ENCODE measurements at regions not wholly inside any gene's neighbourhood (a gene's known extent, or its start where the extent isn't known, plus 50 kb on each side); places are given as distances from the start of the nearest gene placed in this dataset.

GRCh38 chr4:11976726-11977263, 548.1 kb upstream of the HS3ST1 start:
- H3K4me3 Mint-ChIP-seq = no peak overlapping the region
- no CpG with 5 or more reads among the region's 3 CpGs for WGBS (ENCODE audit: insufficient coverage)
- Histone ChIP-seq H3K4me1 (ENCODE audit: control insufficient read depth in 2 of 2, insufficient read depth in 2 of 2, low read length in 2 of 2) (no peaks in the 10 kb centered on the region), H3K4me2 (replicated peaks; ENCODE audit: low read depth, low read length, poor library complexity, severe bottlenecking) (no peak overlapping the region), H3K36me3 (replicated peaks in 1 of 2; ENCODE audit: control extremely low read depth in 1 of 2, control insufficient read depth in 1 of 2, extremely low read depth in 1 of 2, insufficient read depth in 2 of 2, low read length in 1 of 2) (no peaks in the 10 kb centered on the region), H2AFZ (ENCODE audit: insufficient read depth, low read depth, low read length, poor library complexity, severe bottlenecking) (no peak overlapping the region), H3K4me3 (ENCODE audit: control extremely low read depth in 1 of 5, extremely low read depth in 1 of 5, insufficient read depth in 1 of 5, low read depth in 2 of 5, low read length in 4 of 5) (no peak overlapping the region), H3K9ac (ENCODE audit: low read length) (no peak overlapping the region), H4K20me1 (ENCODE audit: control insufficient read depth, insufficient read depth, low read length, poor library complexity, severe bottlenecking) (no peaks in the 10 kb centered on the region), H3K79me2 (ENCODE audit: control insufficient read depth, insufficient read depth, low read length) (no peaks in the 10 kb centered on the region), H3K27me3 (replicated peaks in 1 of 4; ENCODE audit: control extremely low read depth in 1 of 4, control insufficient read depth in 3 of 4, insufficient read depth in 4 of 4, low read length in 3 of 4) (no peaks in the 10 kb centered on the region), H3K9me3 (ENCODE audit: control extremely low read depth in 1 of 3, control insufficient read depth in 2 of 3, insufficient read depth in 1 of 3, low read length in 2 of 3) (no peaks in the 10 kb centered on the region), H3K27ac (ENCODE audit: low read length in 2 of 2) (no peak overlapping the region)
- ChIA-PET CTCF (no interaction called here), POLR2A (no interaction called here)
- H3K27ac Mint-ChIP-seq = no peak overlapping the region
- H3K4me1 Mint-ChIP-seq = no peaks in the 10 kb centered on the region
- TF ChIP-seq EZH2 (IDR thresholded peaks at IDR 0.05; ENCODE audit: borderline replicate concordance, insufficient read depth, low read depth, low read length, poor library complexity, severe bottlenecking) (no peak), CTCF (IDR thresholded peaks at IDR 0.05) (no peak)
- no peak for ATAC-seq (ENCODE audit: low read depth)
- intact Hi-C loops (cut with micrococcal nuclease) = no loop called here
- no peaks in the 10 kb centered on the region for H3K27me3 Mint-ChIP-seq
- DNase-seq = no peak
- H3K9me3 Mint-ChIP-seq (ENCODE audit: insufficient read depth) = no peaks in the 10 kb centered on the region

- no peak overlapping the region for H3K4me2 ChIP-seq (replicated peaks; ENCODE audit: low read depth, low read length, poor library complexity, severe bottlenecking)
- no peak overlapping the region for H3K9ac ChIP-seq (ENCODE audit: low read length)
- no peaks in the 10 kb centered on the region for H3K4me1 ChIP-seq (ENCODE audit: control insufficient read depth in 2 of 2, insufficient read depth in 2 of 2, low read length in 2 of 2)
- Mint-ChIP-seq H3K9me3 (ENCODE audit: insufficient read depth) (no peaks in the 10 kb centered on the region), H3K4me3 (no peak overlapping the region), H3K27ac (no peak overlapping the region), H3K4me1 (no peaks in the 10 kb centered on the region), H3K27me3 (no peaks in the 10 kb centered on the region)
- CTCF ChIA-PET = no interaction called here
- no CpG with 5 or more reads among the region's 2 CpGs for WGBS (ENCODE audit: insufficient coverage)
- H3K9me3 ChIP-seq (ENCODE audit: control extremely low read depth in 1 of 3, control insufficient read depth in 2 of 3, insufficient read depth in 1 of 3, low read length in 2 of 3) = no peaks in the 10 kb centered on the region
- H3K79me2 ChIP-seq (ENCODE audit: control insufficient read depth, insufficient read depth, low read length) = no peaks in the 10 kb centered on the region
- intact Hi-C loops (cut with micrococcal nuclease) = no loop called here
- no peaks in the 10 kb centered on the region for H3K27me3 ChIP-seq (replicated peaks in 1 of 4; ENCODE audit: control extremely low read depth in 1 of 4, control insufficient read depth in 3 of 4, insufficient read depth in 4 of 4, low read length in 3 of 4)
- H3K27ac ChIP-seq (ENCODE audit: low read length in 2 of 2) = no peak overlapping the region
- no peak for DNase-seq
- no peak overlapping the region for H3K4me3 ChIP-seq (ENCODE audit: control extremely low read depth in 1 of 5, extremely low read depth in 1 of 5, insufficient read depth in 1 of 5, low read depth in 2 of 5, low read length in 4 of 5)
- no peaks in the 10 kb centered on the region for H4K20me1 ChIP-seq (ENCODE audit: control insufficient read depth, insufficient read depth, low read length, poor library complexity, severe bottlenecking)
- no peak for ATAC-seq (ENCODE audit: low read depth)
- H2AFZ ChIP-seq (ENCODE audit: insufficient read depth, low read depth, low read length, poor library complexity, severe bottlenecking) = no peak overlapping the region
- no peaks in the 10 kb centered on the region for H3K36me3 ChIP-seq (replicated peaks in 1 of 2; ENCODE audit: control extremely low read depth in 1 of 2, control insufficient read depth in 1 of 2, extremely low read depth in 1 of 2, insufficient read depth in 2 of 2, low read length in 1 of 2)
- TF ChIP-seq EZH2 (IDR thresholded peaks at IDR 0.05; ENCODE audit: borderline replicate concordance, insufficient read depth, low read depth, low read length, poor library complexity, severe bottlenecking) (no peak), CTCF (IDR thresholded peaks at IDR 0.05) (no peak)
- POLR2A ChIA-PET = no interaction called here
Observed at GRCh38 chr4:11973270-11973669, 544.6 kb upstream of the HS3ST1 start.

Data from B cell (primary cell).